GM12873 (cell line): ENCODE measurements at regions not wholly inside any gene's neighbourhood (a gene's known extent, or its start where the extent isn't known, plus 50 kb on each side); places are given as distances from the start of the nearest gene placed in this dataset.

Source experiments
- CTCF ChIP-seq: IDR thresholded peaks from 2 replicates; pipeline ENCODE4 v1.5.1; 2012; ENCODE audit warnings: low read depth, mild to moderate bottlenecking, moderate library complexity, low read length, control low read depth; ENCODE audit not compliant: insufficient read depth; ENCODE audit errors: missing control alignments

DNA sequence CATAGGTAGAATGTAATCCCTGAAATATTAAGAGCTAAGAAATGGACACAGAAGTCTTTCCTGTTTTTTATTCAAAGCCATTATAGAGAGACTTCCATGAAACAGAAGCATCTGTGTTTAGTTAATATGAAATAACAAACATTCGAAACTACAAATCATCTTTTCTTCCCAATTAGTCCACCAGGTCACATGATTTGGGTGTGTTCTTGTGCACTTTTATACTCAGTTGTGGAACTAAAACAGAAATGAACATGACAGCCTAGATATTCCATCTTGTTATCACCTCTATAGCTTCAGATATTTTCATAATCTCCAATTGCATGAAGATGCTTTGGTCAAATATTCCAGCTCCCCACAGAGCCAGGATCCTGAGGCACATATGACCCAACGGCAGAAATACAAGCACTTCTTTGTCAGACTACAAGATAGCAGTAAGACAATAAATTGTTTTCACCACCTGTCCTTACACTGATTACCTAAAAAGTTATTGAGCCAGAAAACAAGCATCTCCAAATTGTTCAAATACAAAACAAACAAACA, 116.8 kb upstream of the BEND6 start:
- no peak for TF ChIP-seq CTCF

- no peak for TF ChIP-seq CTCF
These were observed 117.5 kb upstream of the BEND6 start for GRCh38 chr6:56837322-56837894.

- TF ChIP-seq CTCF: no peak
These were observed 119.3 kb upstream of the BEND6 start for GRCh38 chr6:56835612-56836011.

GRCh38 chr6:56833873-56834272, 121.0 kb upstream of the BEND6 start:
- no peak for TF ChIP-seq CTCF

DNA sequence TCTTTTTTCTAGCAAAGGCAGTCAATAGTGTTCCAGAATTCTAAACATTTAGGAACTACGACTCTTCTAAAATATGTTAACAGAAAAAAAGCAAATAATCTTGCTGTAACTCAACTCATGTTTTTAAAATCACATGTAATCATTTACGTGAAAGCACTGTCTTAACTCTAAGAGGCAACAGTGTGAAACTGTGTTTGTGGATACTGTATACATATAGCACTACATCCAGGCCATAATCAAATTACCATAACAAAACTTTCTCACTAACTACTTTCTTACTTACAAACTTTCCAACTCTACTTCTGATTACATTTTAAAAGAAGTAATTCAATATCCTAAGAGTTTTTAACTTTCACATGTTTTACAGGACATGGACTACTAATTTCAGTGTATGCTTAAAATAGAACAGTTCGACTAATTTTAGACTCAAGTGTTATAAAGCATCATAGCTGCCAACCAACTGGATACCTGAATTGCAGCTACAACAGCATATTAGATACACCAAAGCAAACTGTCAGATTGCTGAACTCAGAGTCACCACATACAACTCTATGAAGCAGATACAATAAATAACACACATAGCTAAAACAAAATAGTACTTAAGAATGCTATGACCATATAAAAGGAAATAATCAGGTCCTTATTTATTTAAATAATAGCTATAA, 121.6 kb upstream of the BEND6 start:
- TF ChIP-seq CTCF: no peak

GRCh38 chr6:56832225-56832624, 122.7 kb upstream of the BEND6 start:
- TF ChIP-seq CTCF: no peak

DNA sequence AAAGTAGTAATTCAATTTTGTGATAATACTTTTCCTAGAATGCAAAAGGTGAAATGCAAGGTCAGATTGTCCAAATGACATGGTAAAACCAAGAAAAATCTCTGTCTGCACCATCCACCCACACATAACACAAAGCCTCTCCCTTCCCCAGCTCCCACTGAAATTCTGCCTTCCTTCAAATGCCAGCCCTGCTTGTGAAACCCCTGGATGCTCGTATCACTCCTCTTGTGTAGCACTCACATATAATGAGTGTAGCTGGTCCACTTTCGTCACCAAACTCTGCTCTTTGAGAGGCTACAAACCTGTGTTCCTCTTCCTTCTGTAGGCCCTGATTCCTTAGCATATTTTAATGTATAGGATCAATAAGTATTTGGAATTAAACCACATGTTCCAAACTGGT, 123.6 kb upstream of the BEND6 start:
- no peak for TF ChIP-seq CTCF
